GM12878 (cell line): ENCODE measurements at regions not wholly inside any gene's neighbourhood (a gene's known extent, or its start where the extent isn't known, plus 50 kb on each side); places are given as distances from the start of the nearest gene placed in this dataset.

Experiments used
- ATAC-seq: fragments of 200-7000 bp; cut with Tn5 transposase; 3 replicates; pipeline ENCODE4 v1.9.1; 2020; ENCODE audit warnings: mild to moderate bottlenecking, moderate library complexity
- BruUV-seq: library from RNA; stranded (reverse); fragments of 400-500 nt; replicated peaks from 2 replicates; lab custom pipeline; 2021; lab: Mats Ljungman, UMichigan
- CTCF ChIA-PET: fragments of 300-600 bp; sonication (Branson Sonifier 250); formaldehyde crosslinking; extraction: SDS; loops from one replicate; lab custom pipeline; 2021; ENCODE audit warnings: inconsistent platforms; lab: Yijun Ruan, JAX
- POLR2A ChIA-PET: fragments of 350-600 bp; formaldehyde crosslinking; extraction: SDS; loops from one replicate; lab custom pipeline; 2021; ENCODE audit warnings: inconsistent platforms; lab: Charles Lee
- RAD21 ChIA-PET: fragments of 300-600 bp; sonication (Branson Sonifier 250); formaldehyde crosslinking; loops from one replicate; lab custom pipeline; 2023; ENCODE audit warnings: antibody characterized with exemption; ENCODE audit not compliant: unreplicated experiment; lab: Charles Lee
- SMC1A ChIA-PET: fragments of 300-600 bp; sonication (Branson Sonifier 250); formaldehyde crosslinking; loops from one replicate; lab custom pipeline; 2023; ENCODE audit not compliant: unreplicated experiment, uncharacterized antibody; lab: Charles Lee
- DNase-seq: peaks from one replicate; pipeline ENCODE4 v3.0.0-alpha.2; 2011; ENCODE audit warnings: low read depth, low spot score
- FAIRE-seq: peaks from 3 replicates; lab custom pipeline; 2011; peaks lifted over from hg19 to GRCh38; lab: Jason Lieb, UNC
- H2AFZ ChIP-seq: 2 replicates; pipeline ENCODE4 v1.6.0; 2011; ENCODE audit warnings: low read depth, low read length, control low read depth; ENCODE audit not compliant: control insufficient read depth
- H3K27ac ChIP-seq: 2 replicates; pipeline ENCODE4 v1.5.1; 2011; ENCODE audit warnings: control low read depth; ENCODE audit not compliant: control insufficient read depth, insufficient read depth
- H3K27me3 ChIP-seq, 2 experiments: replicated peaks in 1 of 2; 2 replicates each; pipeline versions ENCODE4 v1.6.0 to v1.6.1; 2011; ENCODE audit warnings: low read length in 1 of 2; ENCODE audit not compliant: control insufficient read depth in 2 of 2, insufficient read depth in 2 of 2
- H3K36me3 ChIP-seq, 2 experiments: 2 replicates each; pipeline ENCODE4 v1.5.1; 2011; ENCODE audit warnings: low read length in 1 of 2; ENCODE audit not compliant: control insufficient read depth in 2 of 2, insufficient read depth in 2 of 2
- H3K4me1 ChIP-seq: 2 replicates; pipeline ENCODE4 v1.6.1; 2011; ENCODE audit warnings: mild to moderate bottlenecking, low read length, moderate library complexity, mixed read lengths; ENCODE audit not compliant: control insufficient read depth, insufficient read depth
- H3K4me2 ChIP-seq: 2 replicates; pipeline ENCODE4 v1.6.0; 2011; ENCODE audit warnings: control low read depth; ENCODE audit not compliant: control insufficient read depth, insufficient read depth
- H3K4me3 ChIP-seq: fragments of 200-600 bp; sonication (generic); 2 replicates; pipeline ENCODE4 v1.5.1; 2016
- H3K79me2 ChIP-seq: 2 replicates; pipeline ENCODE4 v1.6.0; 2011; ENCODE audit warnings: low read length; ENCODE audit not compliant: control insufficient read depth, insufficient read depth
- H3K9ac ChIP-seq: 2 replicates; pipeline ENCODE4 v1.8.0; 2011; ENCODE audit warnings: low read length, control low read depth, mixed read lengths; ENCODE audit not compliant: control insufficient read depth, insufficient read depth
- H3K9me3 ChIP-seq: replicated peaks from 3 replicates; pipeline ENCODE4 v1.5.1; 2011; ENCODE audit warnings: mild to moderate bottlenecking, low read length; ENCODE audit not compliant: control insufficient read depth, insufficient read depth
- H4K20me1 ChIP-seq: 2 replicates; pipeline ENCODE4 v1.6.0; 2011; ENCODE audit not compliant: control insufficient read depth, insufficient read depth
- CREB1 ChIP-seq: IDR thresholded peaks from 2 replicates; pipeline ENCODE4 v1.6.1; 2012; ENCODE audit warnings: low read depth, mild to moderate bottlenecking, inconsistent platforms
- CREM ChIP-seq: IDR thresholded peaks from 2 replicates; pipeline ENCODE4 v1.6.1; 2014; ENCODE audit warnings: antibody characterized with exemption, low read depth
- EGR1 ChIP-seq, 2 experiments: IDR thresholded peaks; 1 replicate in 1 of 2; 2 replicates in 1 of 2; pipeline ENCODE4 v1.6.1; 2011 to 2012; ENCODE audit warnings: low read depth in 2 of 2, low read length in 2 of 2, borderline replicate concordance in 1 of 2, mild to moderate bottlenecking in 1 of 2, moderate library complexity in 1 of 2
- ESRRA ChIP-seq: IDR thresholded peaks from 2 replicates; pipeline ENCODE4 v1.6.1; 2012; ENCODE audit warnings: mild to moderate bottlenecking, low read length, improper control_type of control experiment
- ETV6 ChIP-seq, 2 experiments: fragments of 450-650 bp in 1 of 2; IDR thresholded peaks in 1 of 2; conservative IDR thresholded peaks in 1 of 2; 2 replicates each; pipeline ENCODE4 v1.6.1; 2014; ENCODE audit warnings: antibody characterized with exemption in 1 of 2, borderline replicate concordance in 1 of 2, low read depth in 1 of 2, mild to moderate bottlenecking in 1 of 2, moderate library complexity in 1 of 2
- FOXM1 ChIP-seq: IDR thresholded peaks from 2 replicates; pipeline ENCODE4 v1.6.1; 2012; ENCODE audit warnings: low read depth, mild to moderate bottlenecking, inconsistent platforms, low read length, moderate library complexity
- GABPA ChIP-seq: IDR thresholded peaks from 2 replicates; pipeline ENCODE4 v1.6.1; 2014; ENCODE audit warnings: antibody characterized with exemption, low read depth, mild to moderate bottlenecking, inconsistent platforms
- PAX5 ChIP-seq: IDR thresholded peaks from 2 replicates; pipeline ENCODE4 v1.6.1; 2011; ENCODE audit warnings: low read depth, low read length, borderline replicate concordance
- SIN3A ChIP-seq: IDR thresholded peaks from 2 replicates; pipeline ENCODE4 v1.6.1; 2012; ENCODE audit warnings: low read depth, low read length, improper control_type of control experiment
- SIX5 ChIP-seq: IDR thresholded peaks from 2 replicates; pipeline ENCODE4 v1.6.1; 2011; ENCODE audit warnings: mild to moderate bottlenecking, low read depth, low read length, moderate library complexity; ENCODE audit not compliant: severe bottlenecking
- SP1 ChIP-seq: IDR thresholded peaks from one replicate; pipeline ENCODE4 v1.6.1; 2011; ENCODE audit warnings: low read depth, low read length
- WGBS: methylation state at CpG from one replicate; pipeline ENCODE4 v1.1.6; 2016; ENCODE audit warnings: low lambda C conversion rate; ENCODE audit not compliant: insufficient replicate concordance, insufficient coverage; ENCODE audit errors: missing lambda C conversion rate; 5-methylcytosine and 5-hydroxymethylcytosine counted together
- in situ Hi-C: fragments of 300-500 bp; cut with MboI; formaldehyde crosslinking; loops from 9 replicates; pipeline ENCODE4 v1.14.3; 2018; ENCODE audit warnings: mixed read lengths
- intact Hi-C: fragments of 100-400 bp; cut with micrococcal nuclease; formaldehyde crosslinking; loops from one replicate; pipeline ENCODE4 v1.14.2; 2022; ENCODE audit not compliant: unreplicated experiment
- TF ChIP-seq, protein P1 (sequence below): fragments of 450-650 bp; IDR thresholded peaks from 2 replicates; pipeline ENCODE4 v1.6.1; 2014; ENCODE audit warnings: mild to moderate bottlenecking
- TF ChIP-seq, protein P2 (sequence below): IDR thresholded peaks from 2 replicates; pipeline ENCODE4 v1.6.1; 2011; ENCODE audit warnings: borderline replicate concordance, low read depth, mild to moderate bottlenecking, moderate library complexity, mixed read lengths, low read length; ENCODE audit not compliant: insufficient read depth; ENCODE audit errors: extremely low read length

DNA sequence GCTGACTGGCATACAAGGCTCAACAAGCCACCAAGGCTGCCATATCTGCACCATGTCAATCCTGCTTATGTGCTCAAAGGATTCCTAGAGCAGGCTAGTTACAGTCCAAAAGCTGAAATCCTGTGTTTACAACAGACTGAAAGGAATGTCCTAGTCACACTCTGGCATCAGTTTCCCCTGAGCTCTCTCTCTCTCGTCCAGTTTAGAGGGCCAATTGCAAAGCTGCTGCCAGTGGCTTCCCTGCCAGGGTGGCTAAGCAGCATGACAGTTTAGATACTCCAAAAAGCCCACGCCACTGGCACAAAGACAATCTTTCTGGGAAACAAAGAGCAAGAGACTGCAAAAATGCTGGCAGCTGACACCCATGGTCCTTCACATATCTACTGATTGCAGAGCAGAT is 392.1 kb downstream of the RPS29 start:
- TF ChIP-seq, protein P1, sequence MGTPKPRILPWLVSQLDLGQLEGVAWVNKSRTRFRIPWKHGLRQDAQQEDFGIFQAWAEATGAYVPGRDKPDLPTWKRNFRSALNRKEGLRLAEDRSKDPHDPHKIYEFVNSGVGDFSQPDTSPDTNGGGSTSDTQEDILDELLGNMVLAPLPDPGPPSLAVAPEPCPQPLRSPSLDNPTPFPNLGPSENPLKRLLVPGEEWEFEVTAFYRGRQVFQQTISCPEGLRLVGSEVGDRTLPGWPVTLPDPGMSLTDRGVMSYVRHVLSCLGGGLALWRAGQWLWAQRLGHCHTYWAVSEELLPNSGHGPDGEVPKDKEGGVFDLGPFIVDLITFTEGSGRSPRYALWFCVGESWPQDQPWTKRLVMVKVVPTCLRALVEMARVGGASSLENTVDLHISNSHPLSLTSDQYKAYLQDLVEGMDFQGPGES = no peak
- TF ChIP-seq ESRRA = no peak
- no peak for TF ChIP-seq PAX5
- TF ChIP-seq ETV6 (conservative IDR thresholded peaks at IDR 0.05 in 1 of 2, IDR thresholded peaks at IDR 0.05 in 1 of 2; ENCODE audit: borderline replicate concordance in 1 of 2, low read depth in 1 of 2) = no peak
- TF ChIP-seq EGR1 (IDR thresholded peaks at IDR 0.05; ENCODE audit: borderline replicate concordance in 1 of 2, low read depth in 2 of 2, low read length in 2 of 2) = no peak
- no peak for TF ChIP-seq CREM
- no peak for TF ChIP-seq FOXM1
- no peak for TF ChIP-seq CREB1
- no peak for TF ChIP-seq SIX5
- no peak for TF ChIP-seq GABPA
- TF ChIP-seq SIN3A = no peak
- TF ChIP-seq SP1 = no peak
- TF ChIP-seq, protein P2, sequence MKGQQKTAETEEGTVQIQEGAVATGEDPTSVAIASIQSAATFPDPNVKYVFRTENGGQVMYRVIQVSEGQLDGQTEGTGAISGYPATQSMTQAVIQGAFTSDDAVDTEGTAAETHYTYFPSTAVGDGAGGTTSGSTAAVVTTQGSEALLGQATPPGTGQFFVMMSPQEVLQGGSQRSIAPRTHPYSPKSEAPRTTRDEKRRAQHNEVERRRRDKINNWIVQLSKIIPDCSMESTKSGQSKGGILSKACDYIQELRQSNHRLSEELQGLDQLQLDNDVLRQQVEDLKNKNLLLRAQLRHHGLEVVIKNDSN = no peak
- RAD21 ChIA-PET = no interaction called here

More for the DNA sequence above, 392.1 kb downstream of the RPS29 start:
- Histone ChIP-seq H3K79me2 (no peaks in the 10 kb centered on the region), H3K4me3 (no peak overlapping the region), H3K27ac (no peak overlapping the region), H2AFZ (no peak overlapping the region), H3K27me3 (no peaks in the 10 kb centered on the region), H3K9me3 (no peaks in the 10 kb centered on the region), H3K4me2 (no peak overlapping the region; the same call in 1 of the 2 replicates), H3K4me1 (peaks cover 4% of the 10 kb centered on the region; the same call in 1 of the 2 replicates), H3K36me3 (no peaks in the 10 kb centered on the region), H3K9ac (no peak overlapping the region), H4K20me1 (no peaks in the 10 kb centered on the region)
- POLR2A ChIA-PET = no interaction called here
- FAIRE-seq (no peak), ATAC-seq (no peak; the same call in 2 of the 3 replicates), DNase-seq (no peak)
- CTCF ChIA-PET = no interaction called here
- no TSS peak for BruUV-seq
- intact Hi-C loops (no loop called here), in situ Hi-C loops (no loop called here)
- WGBS = 0% methylated on average over 2 of the region's 2 CpGs
- SMC1A ChIA-PET = no interaction called here
